Activated CD4-positive, alpha-beta T cell treated with anti-CD3 and anti-CD28 coated beads, Interleukin-2, amount 10 ng/mL, durations not matched to agents 7 days and 5 days (primary cell): ENCODE measurements at regions not wholly inside any gene's neighbourhood (a gene's known extent, or its start where the extent isn't known, plus 50 kb on each side); places are given as distances from the start of the nearest gene placed in this dataset.

Source experiments
- CTCF ChIA-PET: fragments of 350-600 bp; sonication (Branson Sonifier 250); formaldehyde crosslinking; loops from one replicate; lab custom pipeline; 2021; ENCODE audit warnings: antibody characterized with exemption; lab: Charles Lee
- POLR2A ChIA-PET: fragments of 350-600 bp; sonication (Branson Sonifier 250); formaldehyde crosslinking; loops from one replicate; lab custom pipeline; 2021; ENCODE audit warnings: antibody characterized with exemption; lab: Charles Lee
- DNase-seq: peaks from one replicate; pipeline ENCODE4 v3.0.0-alpha.2; 2020
- H3K27ac Mint-ChIP-seq: one replicate; pipeline ENCODE4 v1.8.0; 2021; ENCODE audit warnings: mild to moderate bottlenecking, moderate library complexity, mixed read lengths
- H3K27me3 Mint-ChIP-seq: one replicate; pipeline ENCODE4 v1.8.0; 2021; ENCODE audit warnings: mixed read lengths
- H3K36me3 Mint-ChIP-seq: one replicate; pipeline ENCODE4 v1.8.0; 2021; ENCODE audit warnings: low read depth, mixed read lengths
- H3K4me1 Mint-ChIP-seq: one replicate; pipeline ENCODE4 v1.8.0; 2021; ENCODE audit warnings: mixed read lengths
- H3K4me3 Mint-ChIP-seq: one replicate; pipeline ENCODE4 v1.8.0; 2021; ENCODE audit warnings: mild to moderate bottlenecking, moderate library complexity, mixed read lengths
- H3K9me3 Mint-ChIP-seq: one replicate; pipeline ENCODE4 v1.8.0; 2021; ENCODE audit warnings: mixed read lengths

DNA sequence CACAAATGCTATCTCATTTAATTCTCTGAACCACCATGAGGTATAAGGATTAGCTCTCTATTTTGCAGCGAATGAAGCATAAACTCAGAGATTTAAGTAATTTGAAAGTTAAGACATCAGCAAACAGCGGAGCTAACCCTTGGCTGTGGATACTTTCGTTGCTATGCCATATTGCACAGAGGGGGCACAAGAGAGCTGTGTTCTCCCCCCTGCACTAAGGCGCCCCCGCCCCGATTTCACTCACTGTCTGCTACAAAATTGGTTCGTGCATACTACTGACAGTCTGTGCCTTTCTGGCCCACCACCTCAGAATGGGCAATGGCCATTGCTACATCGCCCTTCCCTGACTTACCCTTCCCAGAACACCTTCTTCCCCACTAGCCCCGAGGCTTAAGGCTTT lies 105.7 kb upstream of the OBI1 start:
- H3K27me3 Mint-ChIP-seq = peaks cover 8% of the 10 kb centered on the region
- H3K4me1 Mint-ChIP-seq = no peaks in the 10 kb centered on the region
- H3K4me3 Mint-ChIP-seq = no peak overlapping the region
- no peaks in the 10 kb centered on the region for H3K36me3 Mint-ChIP-seq
- CTCF ChIA-PET = no interaction called here
- POLR2A ChIA-PET = no interaction called here
- H3K27ac Mint-ChIP-seq = no peak overlapping the region
- DNase-seq = no peak
- H3K9me3 Mint-ChIP-seq = no peaks in the 10 kb centered on the region

DNA sequence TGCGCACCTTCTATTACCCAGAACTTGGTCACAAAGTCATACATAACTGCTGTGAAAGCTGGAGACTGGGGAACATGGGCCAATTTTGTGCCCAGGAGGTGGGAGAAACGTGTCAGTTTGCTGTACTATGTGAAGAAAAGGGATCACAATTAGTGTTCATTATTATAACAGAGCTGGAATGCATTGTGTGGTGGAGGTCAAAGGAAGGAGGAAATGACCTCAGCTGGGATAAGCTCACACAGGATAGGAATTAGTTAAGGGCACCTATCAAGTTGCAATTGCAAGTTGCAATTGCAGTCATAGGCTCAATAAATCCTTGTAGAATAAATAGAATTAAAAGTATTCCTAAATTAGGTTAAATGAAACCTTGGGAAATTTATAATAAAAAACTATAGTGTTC lies 103.9 kb upstream of the OBI1 start:
- no peak for DNase-seq
- ChIA-PET CTCF (no interaction called here), POLR2A (no interaction called here)
- Mint-ChIP-seq H3K4me1 (no peaks in the 10 kb centered on the region), H3K9me3 (no peaks in the 10 kb centered on the region), H3K36me3 (no peaks in the 10 kb centered on the region), H3K4me3 (no peak overlapping the region), H3K27ac (no peak overlapping the region), H3K27me3 (peaks cover 8% of the 10 kb centered on the region)

- no peaks in the 10 kb centered on the region for H3K4me1 Mint-ChIP-seq
- ChIA-PET CTCF (no interaction called here), POLR2A (no interaction called here)
- DNase-seq = no peak
- no peaks in the 10 kb centered on the region for H3K9me3 Mint-ChIP-seq
- no peak overlapping the region for H3K27ac Mint-ChIP-seq
- H3K36me3 Mint-ChIP-seq = no peaks in the 10 kb centered on the region
- peaks cover 10% of the 10 kb centered on the region for H3K27me3 Mint-ChIP-seq
- no peak overlapping the region for H3K4me3 Mint-ChIP-seq
Measured at GRCh38 chr13:78759704-78760103, 100.7 kb upstream of the OBI1 start.

- H3K36me3 Mint-ChIP-seq = no peaks in the 10 kb centered on the region
- H3K27me3 Mint-ChIP-seq = peaks cover 10% of the 10 kb centered on the region
- H3K27ac Mint-ChIP-seq = no peak overlapping the region
- ChIA-PET CTCF (no interaction called here), POLR2A (no interaction called here)
- no peak overlapping the region for H3K4me3 Mint-ChIP-seq
- no peak for DNase-seq
- H3K9me3 Mint-ChIP-seq = no peaks in the 10 kb centered on the region
- no peaks in the 10 kb centered on the region for H3K4me1 Mint-ChIP-seq
Measured at GRCh38 chr13:78758549-78758948, 99.6 kb upstream of the OBI1 start.

GRCh38 chr13:78753435-78753834 lies 94.5 kb upstream of the OBI1 start:
- peaks cover 5% of the 10 kb centered on the region for H3K27me3 Mint-ChIP-seq
- POLR2A ChIA-PET = no interaction called here
- H3K9me3 Mint-ChIP-seq = no peaks in the 10 kb centered on the region
- H3K27ac Mint-ChIP-seq = no peak overlapping the region
- no peak for DNase-seq
- H3K4me3 Mint-ChIP-seq = no peak overlapping the region
- H3K36me3 Mint-ChIP-seq = no peaks in the 10 kb centered on the region
- CTCF ChIA-PET = no interaction called here
- H3K4me1 Mint-ChIP-seq = no peaks in the 10 kb centered on the region

GRCh38 chr13:78750735-78751134 lies 91.8 kb upstream of the OBI1 start:
- DNase-seq = no peak
- Mint-ChIP-seq H3K27ac (no peak overlapping the region), H3K4me3 (no peak overlapping the region), H3K27me3 (peaks cover 6% of the 10 kb centered on the region), H3K36me3 (no peaks in the 10 kb centered on the region), H3K4me1 (no peaks in the 10 kb centered on the region), H3K9me3 (no peaks in the 10 kb centered on the region)
- CTCF ChIA-PET = no interaction called here
- POLR2A ChIA-PET = no interaction called here

- no peak overlapping the region for H3K4me3 Mint-ChIP-seq
- H3K27ac Mint-ChIP-seq = no peak overlapping the region
- H3K9me3 Mint-ChIP-seq = no peaks in the 10 kb centered on the region
- H3K4me1 Mint-ChIP-seq = no peaks in the 10 kb centered on the region
- DNase-seq = no peak
- H3K36me3 Mint-ChIP-seq = no peaks in the 10 kb centered on the region
- CTCF ChIA-PET = no interaction called here
- POLR2A ChIA-PET = no interaction called here
- peaks cover 19% of the 10 kb centered on the region for H3K27me3 Mint-ChIP-seq
Measured at GRCh38 chr13:78743973-78744372, 85.0 kb upstream of the OBI1 start.

DNA sequence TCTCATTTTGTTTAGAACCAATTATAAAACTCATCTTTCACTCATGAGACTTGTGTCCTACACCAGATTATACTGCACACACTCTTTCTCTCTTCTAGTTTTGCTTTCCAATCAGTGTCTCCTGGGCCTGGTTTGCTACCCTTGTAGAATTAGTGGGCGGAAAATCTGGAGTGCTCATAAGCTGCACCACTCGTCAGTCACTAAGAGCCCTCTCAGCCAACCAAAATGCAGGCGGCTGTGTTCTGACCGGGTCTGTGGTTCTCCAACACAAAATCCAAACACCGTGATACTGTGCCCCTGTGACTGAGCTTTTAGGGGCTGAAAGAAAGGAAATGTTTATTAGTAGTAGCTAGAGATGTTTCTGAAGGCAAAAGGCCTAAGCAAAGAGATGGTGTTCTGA lies 83.7 kb upstream of the OBI1 start:
- ChIA-PET CTCF (no interaction called here), POLR2A (no interaction called here)
- H3K27ac Mint-ChIP-seq = no peak overlapping the region
- no peaks in the 10 kb centered on the region for H3K36me3 Mint-ChIP-seq
- H3K4me1 Mint-ChIP-seq = no peaks in the 10 kb centered on the region
- no peaks in the 10 kb centered on the region for H3K9me3 Mint-ChIP-seq
- no peak for DNase-seq
- H3K27me3 Mint-ChIP-seq = peaks cover 18% of the 10 kb centered on the region
- H3K4me3 Mint-ChIP-seq = no peak overlapping the region

GRCh38 chr13:78736142-78736541 lies 77.2 kb upstream of the OBI1 start:
- Mint-ChIP-seq H3K4me3 (no peak overlapping the region), H3K36me3 (no peaks in the 10 kb centered on the region), H3K27ac (no peak overlapping the region), H3K9me3 (no peaks in the 10 kb centered on the region), H3K27me3 (peaks cover 12% of the 10 kb centered on the region), H3K4me1 (no peaks in the 10 kb centered on the region)
- ChIA-PET CTCF (no interaction called here), POLR2A (no interaction called here)
- DNase-seq = no peak

DNA sequence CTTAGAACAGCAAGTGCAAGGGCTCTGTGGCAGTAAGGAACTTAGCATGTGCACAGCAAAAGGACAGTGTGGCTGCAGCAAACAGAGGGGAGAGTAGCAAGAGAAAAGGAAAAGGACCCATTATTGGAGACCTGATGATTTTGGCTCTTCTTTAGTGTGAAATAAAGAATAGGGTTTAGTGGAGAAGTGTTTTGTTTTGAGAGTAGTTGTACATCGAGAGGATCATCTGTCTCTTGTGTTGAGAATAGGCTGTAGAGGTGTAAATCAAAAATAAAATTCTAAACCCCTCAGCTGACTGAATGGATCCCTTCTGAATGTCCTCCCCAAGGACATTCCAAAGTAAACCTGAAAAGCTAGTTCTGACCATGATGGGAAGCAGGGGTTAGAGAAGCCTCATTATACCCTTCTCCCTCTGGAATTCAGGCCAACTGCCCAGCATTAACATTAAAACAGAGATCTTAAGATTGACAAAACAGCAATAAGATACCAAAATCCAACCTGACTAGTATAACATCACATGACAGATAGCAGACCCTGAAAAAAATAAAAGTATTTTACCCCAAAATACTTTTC lies 73.6 kb upstream of the OBI1 start:
- Mint-ChIP-seq H3K27ac (no peak overlapping the region), H3K9me3 (no peaks in the 10 kb centered on the region), H3K4me3 (no peak overlapping the region), H3K4me1 (no peaks in the 10 kb centered on the region), H3K36me3 (no peaks in the 10 kb centered on the region), H3K27me3 (peaks cover 10% of the 10 kb centered on the region)
- CTCF ChIA-PET = no interaction called here
- no peak for DNase-seq
- POLR2A ChIA-PET = no interaction called here

- Mint-ChIP-seq H3K4me3 (no peak overlapping the region), H3K9me3 (no peaks in the 10 kb centered on the region), H3K27me3 (peaks cover 14% of the 10 kb centered on the region), H3K27ac (no peak overlapping the region), H3K36me3 (no peaks in the 10 kb centered on the region), H3K4me1 (no peaks in the 10 kb centered on the region)
- CTCF ChIA-PET = no interaction called here
- POLR2A ChIA-PET = no interaction called here
- no peak for DNase-seq
Measured at GRCh38 chr13:78722700-78723099, 63.7 kb upstream of the OBI1 start.

DNA sequence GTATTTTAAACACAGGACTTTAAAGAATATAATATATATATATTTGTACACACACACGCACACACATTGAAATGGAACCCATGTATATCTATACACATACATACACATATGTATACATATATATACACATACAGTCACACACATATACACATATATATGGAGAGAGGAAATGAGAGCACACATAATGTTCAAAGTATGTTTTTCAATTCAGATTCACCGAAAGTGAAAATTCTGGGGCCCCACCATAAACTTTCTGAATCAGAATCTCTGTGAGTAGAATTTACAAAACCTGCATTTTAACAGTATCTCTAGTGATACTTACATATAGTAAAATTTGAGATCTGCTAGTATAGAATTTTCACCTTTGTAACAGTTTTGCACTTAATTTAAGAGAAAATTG lies 60.4 kb upstream of the OBI1 start:
- Mint-ChIP-seq H3K27ac (no peak overlapping the region), H3K36me3 (no peaks in the 10 kb centered on the region), H3K4me3 (no peak overlapping the region), H3K27me3 (peaks cover 12% of the 10 kb centered on the region), H3K9me3 (no peaks in the 10 kb centered on the region), H3K4me1 (peaks cover 5% of the 10 kb centered on the region)
- ChIA-PET POLR2A (no interaction called here), CTCF (interaction anchor here (0.5 kb wide), 1 partner anchor 582 kb away, joined by 5 read pairs; no protein-coding TSS in a partner anchor)
- DNase-seq = no peak

DNA sequence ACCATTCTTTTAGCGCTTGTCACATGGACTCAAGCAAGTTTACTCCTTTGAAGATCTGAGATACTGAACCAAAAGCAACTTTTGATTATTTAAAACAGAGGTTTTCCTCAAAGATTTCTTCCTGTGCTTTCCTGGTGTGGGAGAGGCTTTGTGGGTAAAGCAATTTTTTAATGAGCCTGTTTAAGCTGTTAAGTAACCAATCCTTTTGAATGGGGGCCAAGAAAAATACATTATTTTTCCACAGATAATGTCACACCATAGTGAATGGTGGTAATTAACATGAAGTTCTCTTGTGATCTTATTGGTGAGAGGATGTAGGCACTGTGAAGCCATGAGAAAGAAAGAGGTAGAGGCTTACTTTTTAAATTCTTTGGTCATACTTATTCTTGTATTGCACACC lies 55.8 kb upstream of the OBI1 start:
- ChIA-PET POLR2A (no interaction called here), CTCF (no interaction called here)
- Mint-ChIP-seq H3K4me3 (no peak overlapping the region), H3K9me3 (no peaks in the 10 kb centered on the region), H3K27ac (no peak overlapping the region), H3K27me3 (peaks cover 6% of the 10 kb centered on the region), H3K4me1 (peaks cover 5% of the 10 kb centered on the region), H3K36me3 (no peaks in the 10 kb centered on the region)
- no peak for DNase-seq

DNA sequence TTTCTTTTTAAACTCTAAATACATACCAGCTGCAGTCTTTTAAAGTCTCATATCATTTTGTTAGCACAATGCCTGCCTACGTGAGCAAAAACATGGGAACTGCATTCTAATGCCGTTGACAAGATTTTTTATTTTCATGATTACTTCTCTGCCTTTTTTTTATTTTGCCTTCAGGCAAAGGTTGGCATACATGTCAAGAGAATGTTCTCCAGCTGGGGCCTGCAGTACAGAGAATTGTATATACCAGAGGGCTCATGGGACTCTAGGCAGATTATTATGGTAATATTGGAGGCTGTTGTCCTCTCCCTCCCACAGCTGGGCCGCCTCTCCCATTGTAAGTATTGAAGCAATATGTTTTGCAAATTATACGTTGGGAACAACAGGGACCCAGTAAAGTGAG lies 53.9 kb upstream of the OBI1 start:
- ChIA-PET CTCF (no interaction called here), POLR2A (no interaction called here)
- no peak overlapping the region for H3K27ac Mint-ChIP-seq
- peaks cover 11% of the 10 kb centered on the region for H3K27me3 Mint-ChIP-seq
- H3K4me3 Mint-ChIP-seq = no peak overlapping the region
- no peak for DNase-seq
- no peaks in the 10 kb centered on the region for H3K36me3 Mint-ChIP-seq
- H3K4me1 Mint-ChIP-seq = peaks cover 5% of the 10 kb centered on the region
- no peaks in the 10 kb centered on the region for H3K9me3 Mint-ChIP-seq
